ENCODE measurements at regions not wholly inside any gene's neighbourhood (a gene's known extent, or its start where the extent isn't known, plus 50 kb on each side); places are given as distances from the start of the nearest gene placed in this dataset.
"Not testable (repeated sequence)": the region's sequence is repeated elsewhere in the genome, so short reads cannot be mapped to it uniquely, and the experiment has no call there.

- peaks cover 8% of the 10 kb centered on the region for H3K4me1 ChIP-seq (ENCODE audit: insufficient read depth, low read length)
- no peak for TF ChIP-seq CTCF (IDR thresholded peaks at IDR 0.05; ENCODE audit: extremely low read depth, low read depth, low read length)
- H3K27ac ChIP-seq (ENCODE audit: low read depth, low read length): no peak overlapping the region
- H3K4me3 ChIP-seq (ENCODE audit: insufficient read depth, low read length): no peak overlapping the region
- DNase-seq (ENCODE audit: insufficient read length, low spot score, missing footprints): no peak
- H4K20me1 ChIP-seq (ENCODE audit: insufficient read depth, low read length): no peaks in the 10 kb centered on the region
- H2AFZ ChIP-seq (ENCODE audit: low read length): peak overlapping the region; percentile 17
- H3K4me2 ChIP-seq (ENCODE audit: insufficient read depth, low read length): no peak overlapping the region
- no peaks in the 10 kb centered on the region for H3K27me3 ChIP-seq (ENCODE audit: insufficient read depth, low read length)
- no peaks in the 10 kb centered on the region for H3K9me3 ChIP-seq (ENCODE audit: low read depth, low read length)
- H3K79me2 ChIP-seq (ENCODE audit: insufficient read depth, low read length): no peaks in the 10 kb centered on the region
- no peaks in the 10 kb centered on the region for H3K36me3 ChIP-seq (ENCODE audit: insufficient read depth, low read length)
These were observed 194.9 kb upstream of the WWC1 start for GRCh38 chr5:168096525-168096924.

GRCh38 chr5:168097876-168098653 lies 193.4 kb upstream of the WWC1 start:
- peaks cover 4% of the 10 kb centered on the region for H3K4me1 ChIP-seq (ENCODE audit: insufficient read depth, low read length)
- H3K4me2 ChIP-seq (ENCODE audit: insufficient read depth, low read length): no peak overlapping the region
- H3K4me3 ChIP-seq (ENCODE audit: insufficient read depth, low read length): no peak overlapping the region
- no peaks in the 10 kb centered on the region for H4K20me1 ChIP-seq (ENCODE audit: insufficient read depth, low read length)
- H2AFZ ChIP-seq (ENCODE audit: low read length): no peak overlapping the region
- H3K27ac ChIP-seq (ENCODE audit: low read depth, low read length): no peak overlapping the region
- no peaks in the 10 kb centered on the region for H3K9me3 ChIP-seq (ENCODE audit: low read depth, low read length)
- H3K27me3 ChIP-seq (ENCODE audit: insufficient read depth, low read length): no peaks in the 10 kb centered on the region
- DNase-seq (ENCODE audit: insufficient read length, low spot score, missing footprints): no peak
- no peaks in the 10 kb centered on the region for H3K79me2 ChIP-seq (ENCODE audit: insufficient read depth, low read length)
- TF ChIP-seq CTCF (IDR thresholded peaks at IDR 0.05; ENCODE audit: extremely low read depth, low read depth, low read length): no peak
- no peaks in the 10 kb centered on the region for H3K36me3 ChIP-seq (ENCODE audit: insufficient read depth, low read length)

GRCh38 chr5:168101352-168101751 lies 190.1 kb upstream of the WWC1 start:
- TF ChIP-seq CTCF (IDR thresholded peaks at IDR 0.05; ENCODE audit: extremely low read depth, low read depth, low read length): no peak
- Histone ChIP-seq H3K27me3 (ENCODE audit: insufficient read depth, low read length) (no peaks in the 10 kb centered on the region), H3K79me2 (ENCODE audit: insufficient read depth, low read length) (no peaks in the 10 kb centered on the region), H3K9me3 (ENCODE audit: low read depth, low read length) (no peaks in the 10 kb centered on the region), H3K27ac (ENCODE audit: low read depth, low read length) (no peak overlapping the region), H3K36me3 (ENCODE audit: insufficient read depth, low read length) (no peaks in the 10 kb centered on the region), H3K4me2 (ENCODE audit: insufficient read depth, low read length) (no peak overlapping the region), H2AFZ (ENCODE audit: low read length) (no peak overlapping the region), H4K20me1 (ENCODE audit: insufficient read depth, low read length) (no peaks in the 10 kb centered on the region), H3K4me3 (ENCODE audit: insufficient read depth, low read length) (no peak overlapping the region), H3K4me1 (ENCODE audit: insufficient read depth, low read length) (peaks cover 15% of the 10 kb centered on the region)
- DNase-seq (ENCODE audit: insufficient read length, low spot score, missing footprints): no peak

GRCh38 chr5:168103018-168103417 lies 188.4 kb upstream of the WWC1 start:
- H3K4me1 ChIP-seq (ENCODE audit: insufficient read depth, low read length): peaks cover 21% of the 10 kb centered on the region
- not testable (repeated sequence) for H2AFZ ChIP-seq (ENCODE audit: low read length); H3K36me3 ChIP-seq (ENCODE audit: insufficient read depth, low read length); H3K4me2 ChIP-seq (ENCODE audit: insufficient read depth, low read length); H4K20me1 ChIP-seq (ENCODE audit: insufficient read depth, low read length); H3K79me2 ChIP-seq (ENCODE audit: insufficient read depth, low read length); H3K27ac ChIP-seq (ENCODE audit: low read depth, low read length); H3K27me3 ChIP-seq (ENCODE audit: insufficient read depth, low read length); DNase-seq (ENCODE audit: insufficient read length, low spot score, missing footprints); H3K9me3 ChIP-seq (ENCODE audit: low read depth, low read length); H3K4me3 ChIP-seq (ENCODE audit: insufficient read depth, low read length)
